ENCODE measurements at regions not wholly inside any gene's neighbourhood (a gene's known extent, or its start where the extent isn't known, plus 50 kb on each side); places are given as distances from the start of the nearest gene placed in this dataset.

GRCh38 chr1:164223378-164223777, 335.6 kb upstream of the PBX1 start (continued):
- TF ChIP-seq YY1 (IDR thresholded peaks at IDR 0.05; ENCODE audit: extremely low read depth, insufficient replicate concordance, low read depth, low read length) (no peak), REST (IDR thresholded peaks at IDR 0.05; ENCODE audit: low read depth) (no peak)

GRCh38 chr1:164225011-164225410, 334.0 kb upstream of the PBX1 start:
- CTCF ChIA-PET = no interaction called here
- ATAC-seq (no peak), DNase-seq (ENCODE audit: low read depth, low spot score) (no peak)
- H3K36me3 ChIP-seq (ENCODE audit: control insufficient read depth in 1 of 2, insufficient read depth in 2 of 2, low read length in 2 of 2) = no peaks in the 10 kb centered on the region
- H2AFZ ChIP-seq (ENCODE audit: low read depth, low read length, poor library complexity, severe bottlenecking) = no peak overlapping the region
- H3K27ac ChIP-seq (ENCODE audit: low read depth, low read length) = no peak overlapping the region
- no peaks in the 10 kb centered on the region for H3K9me3 ChIP-seq (ENCODE audit: control insufficient read depth in 1 of 2, insufficient read depth in 1 of 2, low read depth in 1 of 2, low read length in 2 of 2)
- H3K4me3 ChIP-seq (replicated peaks in 1 of 2; ENCODE audit: low read depth in 1 of 2, low read length in 2 of 2) = no peak overlapping the region
- RAD21 ChIA-PET (ENCODE audit: low non-redundant PET in 1 of 2, low total read pairs in 2 of 2, uncharacterized antibody in 2 of 2, unreplicated experiment in 2 of 2) = no interaction called here
- POLR2A ChIA-PET = no interaction called here
- H3K4me1 ChIP-seq (ENCODE audit: control insufficient read depth in 1 of 2, insufficient read depth in 2 of 2, low read length in 2 of 2) = no peaks in the 10 kb centered on the region
- no peaks in the 10 kb centered on the region for H3K27me3 ChIP-seq (ENCODE audit: insufficient read depth, low read length)
- no TSS peak for BruUV-seq (replicated peaks)
- TF ChIP-seq ZFX (IDR thresholded peaks at IDR 0.05) = no peak
- TF ChIP-seq FOSL1 (IDR thresholded peaks at IDR 0.05; ENCODE audit: low read depth) = no peak
- no peak for TF ChIP-seq ZBTB33 (IDR thresholded peaks at IDR 0.05; ENCODE audit: extremely low read depth, insufficient replicate concordance, low read length)
- TF ChIP-seq EZH2phosphoT487 (IDR thresholded peaks at IDR 0.05; ENCODE audit: borderline replicate concordance) = no peak
- no peak for TF ChIP-seq RAD21 (IDR thresholded peaks at IDR 0.05; ENCODE audit: low read depth)
- TF ChIP-seq EZH2 (IDR thresholded peaks at IDR 0.05) = no peak
- TF ChIP-seq SRF (IDR thresholded peaks at IDR 0.05; ENCODE audit: low read depth) = no peak
- H3K9me2 ChIP-seq (ENCODE audit: insufficient read depth) = no peaks in the 10 kb centered on the region
- intact Hi-C loops (cut with micrococcal nuclease) = no loop called here
- H4K20me1 ChIP-seq (ENCODE audit: insufficient read depth) = no peaks in the 10 kb centered on the region
- no peak overlapping the region for H3K9ac ChIP-seq (ENCODE audit: low read length)
- H3K79me2 ChIP-seq (ENCODE audit: insufficient read depth, low read length) = no peaks in the 10 kb centered on the region
- H3K4me2 ChIP-seq (ENCODE audit: low read length) = no peak overlapping the region

Data from HCT116 (cell line).